ENCODE measurements at regions not wholly inside any gene's neighbourhood (a gene's known extent, or its start where the extent isn't known, plus 50 kb on each side); places are given as distances from the start of the nearest gene placed in this dataset.

DNA sequence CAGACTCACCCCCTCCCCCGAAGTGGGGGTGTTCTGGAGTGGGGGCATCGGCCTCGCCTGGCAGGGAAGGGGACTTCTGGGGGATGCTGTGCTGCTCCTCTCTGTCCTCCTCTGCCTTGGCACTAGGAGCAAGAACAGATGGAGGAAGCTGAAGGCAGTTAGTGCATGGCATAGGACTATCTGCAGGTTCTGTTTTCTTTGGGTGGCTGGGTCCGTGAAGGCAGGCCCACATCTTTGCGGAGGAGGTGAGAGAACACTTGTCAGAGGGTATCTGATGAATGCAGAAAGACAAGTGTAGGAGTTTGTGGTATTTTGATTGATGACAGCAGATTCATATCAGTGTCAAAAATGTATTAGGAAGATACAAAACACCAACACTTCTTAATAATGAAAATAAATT lies 411.4 kb downstream of the TSN start:
- TF ChIP-seq CTCF (IDR thresholded peaks at IDR 0.05; ENCODE audit: low read depth, low read length, poor library complexity, severe bottlenecking) (no peak), EZH2phosphoT487 (IDR thresholded peaks at IDR 0.05; ENCODE audit: borderline replicate concordance, low read length) (no peak)
